Lower leg skin (tissue), 3 donors: ENCODE measurements at regions not wholly inside any gene's neighbourhood (a gene's known extent, or its start where the extent isn't known, plus 50 kb on each side); places are given as distances from the start of the nearest gene placed in this dataset.

ENCODE experiments used
- CTCF ChIP-seq, 3 donors: fragments of 450-650 bp; IDR thresholded peaks; one replicate each; pipeline ENCODE4 v1.5.1; 2016; ENCODE audit warnings: antibody characterized with exemption in 3 of 3, mild to moderate bottlenecking in 3 of 3, moderate library complexity in 2 of 3
- POLR2A ChIP-seq, 2 donors: fragments of 450-650 bp; IDR thresholded peaks; one replicate each; pipeline ENCODE4 v1.6.1; 2016 to 2017; ENCODE audit warnings: antibody characterized with exemption in 2 of 2, mild to moderate bottlenecking in 1 of 2, moderate library complexity in 1 of 2

DNA sequence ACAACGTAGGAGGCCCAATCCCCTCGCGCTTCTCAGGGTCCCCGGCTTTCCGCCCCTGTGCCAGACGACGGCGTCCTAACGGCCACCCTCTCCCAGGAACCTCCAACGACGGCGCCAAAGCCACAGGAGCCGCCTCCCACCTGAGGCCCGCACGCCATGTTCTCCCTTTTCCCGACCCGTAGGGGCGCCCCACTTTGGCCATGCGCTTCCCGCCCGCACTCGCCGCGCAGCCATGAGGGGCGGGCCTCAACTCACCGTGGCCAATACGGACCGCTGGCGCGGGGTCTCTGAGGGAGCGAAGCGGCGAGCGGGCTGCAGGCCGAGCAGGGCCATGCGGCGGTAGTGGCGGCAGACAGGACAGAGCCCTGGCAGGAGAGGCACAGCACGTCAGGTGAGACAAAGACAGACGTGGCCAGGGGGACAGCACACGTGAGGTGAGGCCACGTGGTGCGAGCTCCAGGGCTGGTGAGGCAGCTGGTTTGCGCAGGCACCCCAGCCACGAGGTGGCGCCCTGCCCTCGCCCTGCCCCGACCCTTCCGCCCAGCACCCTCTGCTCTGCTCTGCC is 1005.5 kb upstream of the PTPRD start:
- TF ChIP-seq CTCF (IDR thresholded peaks at IDR 0.05) (no peak), POLR2A (IDR thresholded peaks at IDR 0.05) (no peak)
